GM12874 (cell line): ENCODE measurements at regions not wholly inside any gene's neighbourhood (a gene's known extent, or its start where the extent isn't known, plus 50 kb on each side); places are given as distances from the start of the nearest gene placed in this dataset.

Experiments used
- CTCF ChIP-seq: IDR thresholded peaks from 2 replicates; pipeline ENCODE4 v1.5.1; 2011; ENCODE audit warnings: low read depth, mild to moderate bottlenecking, control low read depth, low read length, moderate library complexity; ENCODE audit not compliant: insufficient read depth

DNA sequence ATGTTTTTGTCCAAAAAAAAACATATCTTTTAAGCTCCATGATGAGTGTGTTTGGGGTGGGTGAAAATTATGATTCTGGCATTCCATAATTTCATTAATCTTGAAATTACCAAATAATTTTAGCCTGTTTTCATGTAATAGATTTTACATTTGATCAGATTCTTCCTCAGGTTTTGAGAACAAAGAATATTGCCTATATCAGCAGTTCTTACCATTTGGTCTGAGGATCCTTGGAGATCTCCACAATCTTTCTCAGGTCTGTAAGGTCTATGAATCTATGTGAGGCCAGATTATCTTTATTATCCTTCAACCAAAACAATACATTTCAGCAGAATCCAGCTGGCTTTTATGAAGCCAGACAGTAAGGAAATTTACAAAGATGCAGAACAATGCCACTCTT, 373.3 kb upstream of the E2F7 start:
- TF ChIP-seq CTCF = no peak

DNA sequence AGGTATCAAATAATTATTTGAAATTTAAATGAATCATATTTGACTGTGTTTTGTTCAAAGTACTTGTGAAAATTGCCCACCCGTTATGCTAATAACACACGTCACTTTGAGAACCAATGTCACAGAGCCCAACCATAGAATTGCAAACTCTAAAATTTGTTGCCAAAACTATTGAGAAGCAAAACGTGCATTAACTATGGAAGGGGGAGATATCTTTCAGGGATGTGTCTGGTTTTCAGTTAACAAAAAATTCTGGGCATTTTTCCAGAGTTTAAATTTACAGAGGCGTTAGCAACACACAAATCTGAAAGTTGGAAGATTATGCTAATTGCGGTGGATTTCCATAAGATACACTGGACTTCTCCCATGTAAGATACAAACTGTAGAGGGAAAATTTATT, 371.8 kb upstream of the E2F7 start:
- TF ChIP-seq CTCF = no peak

DNA sequence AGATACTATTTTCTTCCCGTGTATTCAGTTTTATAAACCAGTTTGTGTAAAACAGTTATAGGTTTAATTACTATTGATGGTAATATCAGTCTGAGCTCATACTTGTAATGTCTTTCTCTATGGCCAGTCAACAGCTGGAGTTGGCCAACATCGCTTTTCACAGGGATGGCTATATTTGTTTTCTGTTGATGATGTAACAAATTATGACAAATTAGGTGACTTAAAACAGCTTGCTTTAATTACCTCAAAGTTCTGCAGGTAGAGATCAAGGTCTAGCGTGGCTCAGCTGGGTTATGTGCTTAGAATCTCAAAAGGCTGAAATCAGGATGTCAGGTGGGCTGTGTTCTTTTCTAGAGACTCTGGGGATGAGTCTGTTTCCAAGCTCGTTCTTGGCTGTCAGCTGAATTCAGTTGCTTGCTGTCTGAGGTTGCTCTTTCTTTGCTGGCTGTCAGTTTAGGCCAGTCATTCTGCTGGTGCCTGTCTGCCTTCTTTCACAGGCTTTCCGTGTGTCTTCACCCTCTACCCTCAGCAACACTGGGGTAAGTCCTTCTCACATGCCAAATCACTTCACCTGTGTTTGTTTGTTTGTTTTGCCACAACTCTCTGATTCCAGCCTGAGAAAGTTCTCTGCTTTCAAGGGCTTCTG, 370.2 kb upstream of the E2F7 start:
- TF ChIP-seq CTCF = no peak

DNA sequence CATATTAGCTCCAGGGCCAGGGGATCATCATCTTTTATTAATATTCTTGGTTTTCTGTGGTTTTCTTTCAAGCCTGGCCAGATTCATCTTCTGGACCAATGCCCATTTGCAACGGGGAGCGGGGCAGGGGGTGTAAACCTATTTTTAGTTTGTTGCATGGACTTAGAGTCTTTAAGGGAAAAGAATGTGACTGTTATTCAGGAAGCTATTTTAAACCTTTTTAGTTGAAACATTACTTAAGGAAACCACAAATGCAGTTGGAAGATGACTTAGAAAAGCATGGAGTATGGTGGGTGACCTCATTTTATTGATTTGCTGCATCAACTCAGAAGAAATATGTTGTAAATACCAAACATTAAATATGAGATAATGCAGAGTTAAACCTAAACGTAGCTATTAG, 368.4 kb upstream of the E2F7 start:
- no peak for TF ChIP-seq CTCF

DNA sequence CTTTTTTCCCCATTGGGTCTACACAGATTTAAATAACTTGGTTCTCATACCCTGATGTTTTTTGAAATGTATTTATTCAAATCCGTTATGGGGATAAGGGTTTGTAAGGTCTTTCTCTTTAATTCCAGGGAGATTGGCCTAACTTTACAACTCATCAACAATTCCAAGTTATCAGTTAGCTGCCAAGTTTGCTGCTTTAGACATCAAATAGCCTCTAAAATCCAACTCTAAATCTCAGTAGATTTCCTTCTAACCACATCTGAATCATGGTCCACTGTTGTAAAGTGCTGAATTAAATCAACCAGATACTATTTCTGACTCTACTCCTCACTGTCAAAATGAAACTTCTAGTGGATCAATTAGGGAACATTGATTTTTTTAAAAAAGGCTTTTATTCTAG, 364.1 kb upstream of the E2F7 start:
- TF ChIP-seq CTCF = no peak

- no peak for TF ChIP-seq CTCF
Measured at GRCh38 chr12:77421152-77421551, 355.8 kb upstream of the E2F7 start.

GRCh38 chr12:77409551-77409950, 344.2 kb upstream of the E2F7 start:
- no peak for TF ChIP-seq CTCF

DNA sequence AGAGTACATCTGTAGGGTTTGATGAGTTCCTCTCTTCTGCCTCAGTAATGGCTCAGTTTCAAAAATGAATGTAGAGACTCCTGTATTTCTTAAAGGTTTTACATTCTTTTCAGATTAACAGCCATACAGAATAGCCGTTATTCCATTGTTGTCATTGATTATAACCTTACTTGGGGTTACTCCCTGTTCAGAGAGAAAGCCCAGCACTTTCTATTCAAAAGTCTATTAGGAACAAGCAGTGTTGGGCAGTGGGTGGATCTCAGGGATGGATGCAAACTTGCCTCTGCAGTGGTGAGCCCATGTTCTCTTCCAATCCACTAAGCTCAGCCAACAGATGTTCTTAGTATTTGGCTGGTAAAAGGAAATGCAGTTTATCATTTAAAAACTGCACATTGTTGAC, 342.6 kb upstream of the E2F7 start:
- TF ChIP-seq CTCF = no peak
